ENCODE measurements at regions not wholly inside any gene's neighbourhood (a gene's known extent, or its start where the extent isn't known, plus 50 kb on each side); places are given as distances from the start of the nearest gene placed in this dataset.

GRCh38 chr6:139588076-139588639, 213.7 kb upstream of the CITED2 start:
- intact Hi-C loops (cut with micrococcal nuclease), result no loop called here
- Mint-ChIP-seq H3K27ac (no peak overlapping the region), H3K36me3 (ENCODE audit: low read depth) (no peaks in the 10 kb centered on the region), H3K4me1 (no peaks in the 10 kb centered on the region), H3K9me3 (no peaks in the 10 kb centered on the region), H3K27me3 (peaks cover 6% of the 10 kb centered on the region), H3K4me3 (no peak overlapping the region)
- DNase-seq, result no peak
- CTCF ChIA-PET, result no interaction called here
- POLR2A ChIA-PET, result no interaction called here
- TF ChIP-seq, protein P1, sequence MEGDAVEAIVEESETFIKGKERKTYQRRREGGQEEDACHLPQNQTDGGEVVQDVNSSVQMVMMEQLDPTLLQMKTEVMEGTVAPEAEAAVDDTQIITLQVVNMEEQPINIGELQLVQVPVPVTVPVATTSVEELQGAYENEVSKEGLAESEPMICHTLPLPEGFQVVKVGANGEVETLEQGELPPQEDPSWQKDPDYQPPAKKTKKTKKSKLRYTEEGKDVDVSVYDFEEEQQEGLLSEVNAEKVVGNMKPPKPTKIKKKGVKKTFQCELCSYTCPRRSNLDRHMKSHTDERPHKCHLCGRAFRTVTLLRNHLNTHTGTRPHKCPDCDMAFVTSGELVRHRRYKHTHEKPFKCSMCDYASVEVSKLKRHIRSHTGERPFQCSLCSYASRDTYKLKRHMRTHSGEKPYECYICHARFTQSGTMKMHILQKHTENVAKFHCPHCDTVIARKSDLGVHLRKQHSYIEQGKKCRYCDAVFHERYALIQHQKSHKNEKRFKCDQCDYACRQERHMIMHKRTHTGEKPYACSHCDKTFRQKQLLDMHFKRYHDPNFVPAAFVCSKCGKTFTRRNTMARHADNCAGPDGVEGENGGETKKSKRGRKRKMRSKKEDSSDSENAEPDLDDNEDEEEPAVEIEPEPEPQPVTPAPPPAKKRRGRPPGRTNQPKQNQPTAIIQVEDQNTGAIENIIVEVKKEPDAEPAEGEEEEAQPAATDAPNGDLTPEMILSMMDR (IDR thresholded peaks at IDR 0.05), result no peak
- ATAC-seq (ENCODE audit: low read depth), result no peak

GRCh38 chr6:139587469-139587868, 213.0 kb upstream of the CITED2 start:
- Mint-ChIP-seq H3K27me3 (peaks cover 4% of the 10 kb centered on the region), H3K4me3 (no peak overlapping the region), H3K27ac (no peak overlapping the region), H3K4me1 (no peaks in the 10 kb centered on the region), H3K9me3 (no peaks in the 10 kb centered on the region), H3K36me3 (ENCODE audit: low read depth) (no peaks in the 10 kb centered on the region)
- ATAC-seq (ENCODE audit: low read depth) (no peak), DNase-seq (no peak)
- intact Hi-C loops (cut with micrococcal nuclease), result no loop called here
- ChIA-PET CTCF (interaction anchor here (0.6 kb wide), 1 partner anchor 18 kb away, joined by 3 read pairs; no protein-coding TSS in a partner anchor), POLR2A (no interaction called here)
- TF ChIP-seq, protein P1 (IDR thresholded peaks at IDR 0.05), result no peak

- intact Hi-C loops (cut with micrococcal nuclease), result no loop called here
- POLR2A ChIA-PET, result no interaction called here
- Mint-ChIP-seq H3K9me3 (no peaks in the 10 kb centered on the region), H3K27ac (no peak overlapping the region), H3K4me3 (no peak overlapping the region), H3K27me3 (peaks cover 2% of the 10 kb centered on the region), H3K36me3 (ENCODE audit: low read depth) (no peaks in the 10 kb centered on the region), H3K4me1 (no peaks in the 10 kb centered on the region)
- CTCF ChIA-PET, result no interaction called here
- ATAC-seq (ENCODE audit: low read depth) (no peak), DNase-seq (no peak)
- TF ChIP-seq, protein P1 (IDR thresholded peaks at IDR 0.05), result no peak
Measured at GRCh38 chr6:139586273-139586672, 211.8 kb upstream of the CITED2 start.

- DNase-seq (no peak), ATAC-seq (ENCODE audit: low read depth) (no peak)
- Mint-ChIP-seq H3K4me3 (no peak overlapping the region), H3K27ac (no peak overlapping the region), H3K36me3 (ENCODE audit: low read depth) (no peaks in the 10 kb centered on the region), H3K9me3 (no peaks in the 10 kb centered on the region), H3K27me3 (peaks cover 2% of the 10 kb centered on the region), H3K4me1 (no peaks in the 10 kb centered on the region)
- TF ChIP-seq, protein P1 (IDR thresholded peaks at IDR 0.05), result no peak
- ChIA-PET CTCF (no interaction called here), POLR2A (no interaction called here)
- intact Hi-C loops (cut with micrococcal nuclease), result no loop called here
Measured at GRCh38 chr6:139584599-139584998, 210.2 kb upstream of the CITED2 start.

GRCh38 chr6:139583420-139583819, 209.0 kb upstream of the CITED2 start:
- POLR2A ChIA-PET, result interaction anchor here (0.7 kb wide), 1 partner anchor 14 kb away, joined by 5 read pairs; no protein-coding TSS in a partner anchor
- ATAC-seq (ENCODE audit: low read depth) (no peak), DNase-seq (no peak)
- TF ChIP-seq, protein P1 (IDR thresholded peaks at IDR 0.05), result no peak
- CTCF ChIA-PET, result no interaction called here
- Mint-ChIP-seq H3K27me3 (peaks cover under 1% of the 10 kb centered on the region), H3K36me3 (ENCODE audit: low read depth) (no peaks in the 10 kb centered on the region), H3K4me3 (no peak overlapping the region), H3K27ac (no peak overlapping the region), H3K4me1 (no peaks in the 10 kb centered on the region), H3K9me3 (no peaks in the 10 kb centered on the region)
- intact Hi-C loops (cut with micrococcal nuclease), result no loop called here
